ENCODE measurements at regions not wholly inside any gene's neighbourhood (a gene's known extent, or its start where the extent isn't known, plus 50 kb on each side); places are given as distances from the start of the nearest gene placed in this dataset.

DNA sequence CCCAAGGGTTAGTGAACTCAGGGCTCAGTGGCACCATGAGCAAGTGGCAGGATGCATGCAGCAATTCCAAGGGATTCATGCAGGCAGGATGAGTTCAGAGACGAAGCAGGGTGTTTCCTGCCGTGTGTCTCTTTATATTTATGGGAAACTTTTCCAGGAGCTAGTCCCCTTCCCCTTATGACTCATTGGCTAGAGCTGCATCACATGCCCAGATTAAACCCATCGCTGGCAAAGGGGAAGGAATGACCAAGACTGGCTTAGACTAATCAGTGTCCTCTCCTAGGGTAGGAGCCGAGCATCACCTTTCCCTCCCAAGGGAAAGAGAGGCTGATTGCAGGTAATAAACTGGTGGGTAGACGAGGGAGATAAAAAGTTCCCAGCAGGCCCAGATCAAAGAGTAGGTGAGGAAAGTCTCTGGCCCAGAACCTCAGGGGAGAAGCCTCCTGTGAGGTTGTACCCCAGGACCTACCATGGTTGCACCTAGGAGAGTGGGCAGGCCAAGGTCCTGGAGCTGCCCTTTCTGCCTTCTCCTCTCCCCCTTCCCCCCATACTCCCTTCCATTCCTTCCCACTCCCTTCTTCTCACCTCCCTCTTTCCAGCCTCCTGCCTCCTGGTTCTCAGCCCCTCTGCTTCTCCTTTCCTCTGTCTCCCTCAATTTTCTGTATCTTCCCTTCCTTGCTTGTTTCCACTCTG lies 67.8 kb upstream of the ITGA11 start:
- DNase-seq (ENCODE audit: low read depth in 2 of 2) = no peak
- H3K4me3 ChIP-seq (replicated peaks in 1 of 2; ENCODE audit: low read depth in 2 of 2, low read length in 2 of 2) = no peak overlapping the region
- TF ChIP-seq, protein P1, sequence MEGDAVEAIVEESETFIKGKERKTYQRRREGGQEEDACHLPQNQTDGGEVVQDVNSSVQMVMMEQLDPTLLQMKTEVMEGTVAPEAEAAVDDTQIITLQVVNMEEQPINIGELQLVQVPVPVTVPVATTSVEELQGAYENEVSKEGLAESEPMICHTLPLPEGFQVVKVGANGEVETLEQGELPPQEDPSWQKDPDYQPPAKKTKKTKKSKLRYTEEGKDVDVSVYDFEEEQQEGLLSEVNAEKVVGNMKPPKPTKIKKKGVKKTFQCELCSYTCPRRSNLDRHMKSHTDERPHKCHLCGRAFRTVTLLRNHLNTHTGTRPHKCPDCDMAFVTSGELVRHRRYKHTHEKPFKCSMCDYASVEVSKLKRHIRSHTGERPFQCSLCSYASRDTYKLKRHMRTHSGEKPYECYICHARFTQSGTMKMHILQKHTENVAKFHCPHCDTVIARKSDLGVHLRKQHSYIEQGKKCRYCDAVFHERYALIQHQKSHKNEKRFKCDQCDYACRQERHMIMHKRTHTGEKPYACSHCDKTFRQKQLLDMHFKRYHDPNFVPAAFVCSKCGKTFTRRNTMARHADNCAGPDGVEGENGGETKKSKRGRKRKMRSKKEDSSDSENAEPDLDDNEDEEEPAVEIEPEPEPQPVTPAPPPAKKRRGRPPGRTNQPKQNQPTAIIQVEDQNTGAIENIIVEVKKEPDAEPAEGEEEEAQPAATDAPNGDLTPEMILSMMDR (IDR thresholded peaks at IDR 0.05; ENCODE audit: low read depth, low read length) = no peak

DNA sequence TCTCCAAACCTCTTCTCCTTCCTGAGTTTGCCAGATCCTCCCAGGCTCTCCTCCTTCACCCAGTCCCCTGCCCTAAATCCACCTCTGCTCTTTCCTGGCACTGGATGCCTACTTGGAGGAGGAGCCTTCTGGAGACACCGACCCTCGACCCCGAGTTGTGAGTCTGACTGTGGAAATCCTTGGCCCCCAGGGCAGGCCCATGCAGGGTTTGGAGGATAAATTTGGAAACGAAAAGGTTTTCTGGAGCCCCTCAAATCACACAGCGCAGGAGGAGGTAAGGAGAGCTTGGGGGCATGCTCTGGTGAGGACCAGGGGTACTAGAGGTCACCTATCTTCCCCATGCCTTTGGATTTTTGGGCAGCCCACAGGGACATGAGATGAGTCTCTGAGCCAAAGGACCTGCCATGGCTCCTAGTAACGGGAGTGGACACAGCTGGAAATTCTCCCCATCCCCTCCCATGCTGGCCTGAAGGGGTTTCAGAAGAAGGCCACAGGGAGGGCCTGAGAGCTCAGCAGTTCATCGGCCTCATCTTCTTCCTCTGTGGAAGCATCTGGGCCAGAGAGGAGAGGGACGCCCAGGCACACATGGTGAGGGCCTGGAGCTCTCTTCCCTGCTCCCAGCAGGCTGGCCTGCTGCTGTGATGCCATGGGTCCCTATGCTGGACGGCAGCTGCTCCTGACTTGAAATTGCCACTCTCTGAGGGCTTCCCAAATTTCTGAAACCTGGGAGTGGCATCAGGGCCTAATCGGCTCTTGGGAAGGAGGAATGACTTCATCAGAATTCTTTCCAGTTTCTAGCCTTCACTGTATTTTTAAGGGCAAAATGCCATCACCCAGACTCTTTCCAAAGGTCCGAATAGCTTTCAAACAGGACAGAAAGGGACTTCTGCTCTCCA lies 68.6 kb upstream of the ITGA11 start:
- TF ChIP-seq, protein P1 (IDR thresholded peaks at IDR 0.05; ENCODE audit: low read depth, low read length) = no peak
- no peak for DNase-seq (ENCODE audit: low read depth in 2 of 2)

DNA sequence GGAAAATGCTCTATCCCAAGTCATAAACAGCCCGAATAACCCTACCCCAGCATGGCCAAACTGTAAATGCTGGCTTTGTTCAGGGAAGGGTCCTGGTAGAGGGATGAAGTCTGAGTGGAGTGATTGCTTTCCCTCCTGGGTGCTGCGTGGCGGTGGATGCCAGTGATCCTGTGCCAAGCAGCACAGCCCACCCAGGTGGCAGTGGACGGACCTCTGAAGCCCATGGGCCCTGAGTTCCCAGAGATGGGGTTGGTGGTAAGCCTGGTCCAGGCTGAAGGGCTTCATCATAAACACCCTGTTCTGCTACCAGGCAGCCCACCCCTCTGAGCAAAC lies 69.3 kb upstream of the ITGA11 start:
- H3K4me3 ChIP-seq (replicated peaks in 1 of 2; ENCODE audit: low read depth in 2 of 2, low read length in 2 of 2) = no peak overlapping the region
- DNase-seq (ENCODE audit: low read depth in 2 of 2) = no peak
- TF ChIP-seq, protein P1 (IDR thresholded peaks at IDR 0.05; ENCODE audit: low read depth, low read length) = no peak

More for the DNA sequence above, 68.6 kb upstream of the ITGA11 start:
- no peak overlapping the region for H3K4me3 ChIP-seq (replicated peaks in 1 of 2; ENCODE audit: low read depth in 2 of 2, low read length in 2 of 2)

DNA sequence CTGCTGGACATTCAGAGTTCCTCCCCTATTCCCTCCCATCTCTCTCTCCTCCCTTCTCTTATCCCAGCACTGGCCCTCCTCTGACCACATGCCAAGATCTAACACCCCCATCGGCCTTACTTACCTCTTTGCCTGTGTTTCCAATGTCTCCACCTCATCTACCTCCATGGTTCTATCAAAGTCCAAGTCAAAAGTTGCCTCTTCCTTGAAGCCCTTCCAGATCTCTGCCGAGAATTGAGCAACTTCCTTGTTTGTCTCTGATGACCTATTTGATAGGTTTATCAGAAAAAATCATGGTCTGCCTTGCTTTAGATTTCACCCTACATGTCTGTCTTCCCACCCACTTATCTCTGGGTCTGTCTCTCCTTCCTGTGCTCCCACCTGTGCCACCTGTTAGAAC lies 69.7 kb upstream of the ITGA11 start:
- H3K4me3 ChIP-seq (replicated peaks in 1 of 2; ENCODE audit: low read depth in 2 of 2, low read length in 2 of 2) = no peak overlapping the region
- no peak for DNase-seq (ENCODE audit: low read depth in 2 of 2)
- TF ChIP-seq, protein P1 (IDR thresholded peaks at IDR 0.05; ENCODE audit: low read depth, low read length) = no peak

DNA sequence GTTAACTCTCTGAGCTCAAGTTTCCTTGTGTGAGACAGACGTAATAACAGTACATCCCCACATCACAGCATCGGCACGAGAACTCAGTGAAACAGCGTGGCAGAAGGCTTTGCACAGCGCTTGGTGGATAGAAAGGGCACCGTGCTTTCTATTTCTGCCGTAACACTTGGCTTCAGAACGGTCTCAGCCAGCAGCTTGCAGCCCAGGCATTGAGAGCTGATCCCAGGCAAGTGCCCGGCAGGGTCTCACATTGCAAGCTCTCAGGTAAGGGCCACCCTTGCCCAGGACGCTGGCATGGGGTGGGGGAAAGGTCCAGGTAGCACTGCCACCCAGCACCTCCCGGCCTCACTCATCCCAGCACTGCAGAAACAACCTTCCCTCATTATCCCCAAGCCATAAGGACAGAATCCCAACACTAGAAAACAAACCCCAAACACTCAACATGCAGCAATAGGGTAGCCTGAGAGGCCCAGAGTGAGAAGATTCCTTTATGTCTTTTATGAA lies 70.5 kb upstream of the ITGA11 start:
- H3K4me3 ChIP-seq (replicated peaks in 1 of 2; ENCODE audit: low read depth in 2 of 2, low read length in 2 of 2) = no peak overlapping the region
- TF ChIP-seq, protein P1 (IDR thresholded peaks at IDR 0.05; ENCODE audit: low read depth, low read length) = no peak
- no peak for DNase-seq (ENCODE audit: low read depth in 2 of 2)

DNA sequence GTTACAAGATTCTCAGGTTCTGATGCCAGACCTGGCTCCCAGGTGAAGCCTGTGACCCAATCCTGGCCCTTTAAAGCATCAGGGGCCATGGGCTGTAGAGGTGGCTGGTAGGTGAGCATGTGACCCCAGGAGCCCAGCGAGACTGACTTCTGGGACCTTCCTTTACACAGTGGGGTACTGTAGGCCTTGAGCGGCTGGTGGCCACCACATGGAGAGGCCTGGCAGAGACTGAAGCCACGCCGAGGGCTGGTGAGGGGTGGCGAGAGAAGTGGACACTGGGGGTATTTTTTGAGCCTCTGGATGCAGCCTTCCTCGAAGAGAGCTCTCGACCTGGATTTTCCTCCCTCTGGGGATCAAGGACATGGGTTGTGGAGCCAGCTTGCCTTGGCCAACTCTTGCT lies 71.2 kb upstream of the ITGA11 start:
- no peak overlapping the region for H3K4me3 ChIP-seq (replicated peaks in 1 of 2; ENCODE audit: low read depth in 2 of 2, low read length in 2 of 2)
- no peak for DNase-seq (ENCODE audit: low read depth in 2 of 2)
- TF ChIP-seq, protein P1 (IDR thresholded peaks at IDR 0.05; ENCODE audit: low read depth, low read length) = no peak

All from cardiac fibroblast (primary cell).